H1 (cell line): ENCODE measurements at regions not wholly inside any gene's neighbourhood (a gene's known extent, or its start where the extent isn't known, plus 50 kb on each side); places are given as distances from the start of the nearest gene placed in this dataset.

ENCODE experiments used
- CTCF ChIA-PET: fragments of 300-600 bp; sonication (Branson Sonifier 250); formaldehyde crosslinking; loops from one replicate; lab custom pipeline; 2021; ENCODE audit not compliant: partially characterized antibody; lab: Charles Lee
- POLR2A ChIA-PET: fragments of 300-600 bp; sonication (Branson Sonifier 250); formaldehyde crosslinking; loops from one replicate; lab custom pipeline; 2021; ENCODE audit warnings: inconsistent platforms; ENCODE audit not compliant: partially characterized antibody; lab: Charles Lee
- DNase-seq, 2 experiments: peaks; one replicate each; pipeline versions ENCODE4 v3.0.0 to v3.0.0-alpha.2; 2010 to 2022; ENCODE audit warnings: low spot score in 2 of 2, low read depth in 1 of 2, mixed read lengths in 1 of 2
- FAIRE-seq: peaks from 2 replicates; lab custom pipeline; 2011; peaks lifted over from hg19 to GRCh38; lab: Jason Lieb, UNC
- H2AFZ ChIP-seq: 2 replicates; pipeline ENCODE4 v1.8.1; 2012; ENCODE audit warnings: low read length, inconsistent platforms
- H2AK5ac ChIP-seq: 2 replicates; pipeline ENCODE4 v1.6.1; 2013; ENCODE audit warnings: low read depth, low read length
- H2BK120ac ChIP-seq: replicated peaks from 2 replicates; pipeline ENCODE3; 2013; ENCODE audit warnings: low read depth, low read length, inconsistent platforms
- H2BK12ac ChIP-seq: 2 replicates; pipeline ENCODE4 v1.6.1; 2013; ENCODE audit warnings: low read depth, low read length
- H2BK15ac ChIP-seq: 2 replicates; pipeline ENCODE4 v1.6.1; 2013; ENCODE audit warnings: low read length
- H2BK20ac ChIP-seq: 2 replicates; pipeline ENCODE4 v1.6.1; 2013; ENCODE audit warnings: low read length
- H2BK5ac ChIP-seq: 2 replicates; pipeline ENCODE4 v1.6.1; 2013; ENCODE audit warnings: low read depth, low read length
- H3K14ac ChIP-seq: 2 replicates; pipeline ENCODE4 v1.6.1; 2013; ENCODE audit warnings: inconsistent platforms; ENCODE audit not compliant: insufficient read length
- H3K18ac ChIP-seq: 2 replicates; pipeline ENCODE4 v1.6.1; 2013; ENCODE audit warnings: low read length; ENCODE audit errors: extremely low read depth
- H3K23ac ChIP-seq: 2 replicates; pipeline ENCODE4 v1.6.1; 2013; ENCODE audit warnings: inconsistent platforms; ENCODE audit not compliant: insufficient read length
- H3K23me2 ChIP-seq: 2 replicates; pipeline ENCODE4 v1.6.1; 2013; ENCODE audit warnings: low read depth, low read length
- H3K27ac ChIP-seq: 2 replicates; pipeline ENCODE4 v1.6.1; 2011; ENCODE audit warnings: low read depth, low read length, inconsistent platforms
- H3K27me3 ChIP-seq, 4 experiments: replicated peaks in 1 of 4; 1 replicate in 1 of 4; 2 replicates in 3 of 4; pipeline versions ENCODE4 v1.6.1 to v1.8.1; 2011 to 2013; ENCODE audit warnings: low read length in 3 of 4, mild to moderate bottlenecking in 3 of 4, inconsistent platforms in 2 of 4, mixed read lengths in 2 of 4, moderate library complexity in 1 of 4; ENCODE audit not compliant: control insufficient read depth in 3 of 4, insufficient read depth in 3 of 4; ENCODE audit errors: extremely low read depth in 1 of 4
- H3K36me3 ChIP-seq, 4 experiments: 2 replicates each; pipeline versions ENCODE4 v1.6.1 to v1.8.1; 2011 to 2013; ENCODE audit warnings: mild to moderate bottlenecking in 4 of 4, low read length in 3 of 4, moderate library complexity in 2 of 4, control low read depth in 1 of 4, inconsistent platforms in 1 of 4; ENCODE audit not compliant: insufficient read depth in 4 of 4, control insufficient read depth in 2 of 4
- H3K4ac ChIP-seq: replicated peaks from 2 replicates; pipeline ENCODE3; 2013; ENCODE audit warnings: low read length, low read depth, mixed read lengths, inconsistent platforms; ENCODE audit not compliant: insufficient read length
- H3K4me1 ChIP-seq, 4 experiments: replicated peaks in 1 of 4; 1 replicate in 1 of 4; 2 replicates in 3 of 4; pipeline versions ENCODE4 v1.6.1 to v1.8.1; 2011 to 2013; ENCODE audit warnings: low read length in 3 of 4, inconsistent platforms in 2 of 4, mixed read lengths in 1 of 4; ENCODE audit not compliant: insufficient read depth in 4 of 4, control insufficient read depth in 3 of 4
- H3K4me2 ChIP-seq, 2 experiments: 2 replicates each; pipeline versions ENCODE4 v1.6.1 to v1.8.1; 2011 to 2013; ENCODE audit warnings: low read depth in 2 of 2, low read length in 2 of 2, control low read depth in 1 of 2, inconsistent platforms in 1 of 2, mild to moderate bottlenecking in 1 of 2; ENCODE audit not compliant: insufficient read depth in 1 of 2
- H3K4me3 ChIP-seq, 4 experiments: fragments of 200-600, 300-600 bp in 1 of 4; sonication (generic), shearing (Covaris generic), sonication (Bioruptor Twin) in 1 of 4; 2 replicates each; pipeline versions ENCODE4 v1.5.1 to v1.8.1; 2011 to 2016; ENCODE audit warnings: low read length in 4 of 4, low read depth in 3 of 4, control low read depth in 2 of 4, inconsistent platforms in 2 of 4, mild to moderate bottlenecking in 2 of 4, mixed read lengths in 1 of 4, moderate library complexity in 1 of 4; ENCODE audit not compliant: insufficient read depth in 2 of 4; ENCODE audit errors: extremely low read depth in 1 of 4
- H3K56ac ChIP-seq: replicated peaks from 2 replicates; pipeline ENCODE3; 2013; ENCODE audit warnings: low read depth, mild to moderate bottlenecking, mixed read lengths, low read length, inconsistent platforms; ENCODE audit not compliant: insufficient read length
- H3K79me1 ChIP-seq: 2 replicates; pipeline ENCODE4 v1.6.1; 2013; ENCODE audit warnings: low read depth, low read length, control low read depth
- H3K79me2 ChIP-seq, 2 experiments: 2 replicates each; pipeline versions ENCODE4 v1.6.1 to v1.8.1; 2012 to 2013; ENCODE audit warnings: low read length in 2 of 2, mild to moderate bottlenecking in 2 of 2, inconsistent platforms in 1 of 2; ENCODE audit not compliant: insufficient read depth in 2 of 2, control insufficient read depth in 1 of 2
- H3K9ac ChIP-seq, 4 experiments: replicated peaks in 1 of 4; 1 replicate in 1 of 4; 2 replicates in 3 of 4; pipeline versions ENCODE4 v1.6.1 to v1.8.1; 2011 to 2013; ENCODE audit warnings: low read depth in 3 of 4, low read length in 3 of 4, control low read depth in 2 of 4, mild to moderate bottlenecking in 2 of 4, moderate library complexity in 2 of 4, inconsistent platforms in 1 of 4; ENCODE audit errors: extremely low read depth in 1 of 4
- H3K9me3 ChIP-seq, 2 experiments: 2 replicates each; pipeline versions ENCODE4 v1.6.1 to v1.8.1; 2012 to 2013; ENCODE audit warnings: mild to moderate bottlenecking in 2 of 2, moderate library complexity in 2 of 2, control low read depth in 1 of 2, inconsistent platforms in 1 of 2, low read depth in 1 of 2, low read length in 1 of 2, mixed read lengths in 1 of 2; ENCODE audit not compliant: insufficient read depth in 2 of 2
- H4K20me1 ChIP-seq, 2 experiments: replicated peaks in 1 of 2; 2 replicates each; pipeline versions ENCODE3 to v1.8.1; 2011 to 2013; ENCODE audit warnings: inconsistent platforms in 2 of 2, low read length in 2 of 2, mild to moderate bottlenecking in 1 of 2; ENCODE audit not compliant: insufficient read depth in 2 of 2, control insufficient read depth in 1 of 2
- H4K5ac ChIP-seq: 2 replicates; pipeline ENCODE4 v1.6.1; 2013; ENCODE audit warnings: low read length, low read depth, mixed read lengths, inconsistent platforms; ENCODE audit not compliant: insufficient read length
- H4K8ac ChIP-seq: 2 replicates; pipeline ENCODE4 v1.8.0; 2013; ENCODE audit warnings: mild to moderate bottlenecking, moderate library complexity, low read length, inconsistent platforms; ENCODE audit not compliant: insufficient read depth; ENCODE audit errors: extremely low read depth
- H4K91ac ChIP-seq: replicated peaks from 2 replicates; pipeline ENCODE3; 2013; ENCODE audit warnings: low read length, mixed read lengths, inconsistent platforms; ENCODE audit not compliant: insufficient read length
- KDM1A ChIP-seq: fragments of 200-600, 300-600 bp; sonication (generic); IDR thresholded peaks from 2 replicates; pipeline ENCODE4 v1.7.1; 2016; ENCODE audit warnings: mild to moderate bottlenecking, low read length, borderline replicate concordance
- MAX ChIP-seq: IDR thresholded peaks from 2 replicates; pipeline ENCODE4 v1.6.1; 2012; ENCODE audit warnings: inconsistent platforms
- POLR2AphosphoS5 ChIP-seq: IDR thresholded peaks from 2 replicates; pipeline ENCODE4 v1.6.1; 2011; ENCODE audit warnings: low read depth, low read length
- RAD21 ChIP-seq, 2 experiments: IDR thresholded peaks in 1 of 2; conservative IDR thresholded peaks in 1 of 2; 2 replicates each; pipeline ENCODE4 v1.6.1; 2011; ENCODE audit warnings: low read depth in 2 of 2, low read length in 2 of 2, improper control_type of control experiment in 1 of 2, inconsistent platforms in 1 of 2, mild to moderate bottlenecking in 1 of 2, moderate library complexity in 1 of 2
- RFX5 ChIP-seq: IDR thresholded peaks from 2 replicates; pipeline ENCODE4 v1.6.1; 2011; ENCODE audit warnings: low read depth, low read length, improper control_type of control experiment, borderline replicate concordance
- RNF2 ChIP-seq: fragments of 200-900, 300-1000 bp; sonication (generic); IDR thresholded peaks from 2 replicates; pipeline ENCODE4 v1.7.1; 2016; ENCODE audit warnings: borderline replicate concordance, low read depth, mild to moderate bottlenecking, antibody characterized with exemption, low read length; ENCODE audit not compliant: poor library complexity, severe bottlenecking; ENCODE audit errors: missing control alignments
- SIRT6 ChIP-seq: IDR thresholded peaks from one replicate; pipeline ENCODE4 v1.7.1; 2012; ENCODE audit warnings: low read length, inconsistent platforms
- SRF ChIP-seq: IDR thresholded peaks from 2 replicates; pipeline ENCODE4 v1.6.1; 2011; ENCODE audit warnings: mild to moderate bottlenecking, low read depth, low read length, moderate library complexity
- USF2 ChIP-seq: IDR thresholded peaks from 2 replicates; pipeline ENCODE4 v1.6.1; 2011; ENCODE audit warnings: low read length, improper control_type of control experiment
- WGBS, 2 experiments: shearing (Covaris generic) in 1 of 2; methylation state at CpG; one replicate each; pipeline versions ENCODE4 v1.1.6 to v1.1.7; 2013 to 2015; ENCODE audit warnings: low lambda C conversion rate in 2 of 2, mixed read lengths in 2 of 2, inconsistent platforms in 1 of 2, low coverage in 1 of 2, missing lambda C conversion rate in 1 of 2; ENCODE audit not compliant: insufficient replicate concordance in 2 of 2, insufficient coverage in 1 of 2, insufficient read length in 1 of 2; ENCODE audit errors: extremely low coverage in 1 of 2, missing lambda C conversion rate in 1 of 2; 5-methylcytosine and 5-hydroxymethylcytosine counted together

GRCh38 chr6:76451926-76452709 is 379.7 kb upstream of the IMPG1 start:
- no peak overlapping the region for H3K23ac ChIP-seq
- H4K91ac ChIP-seq: no peak overlapping the region
- H3K4me3 ChIP-seq: no peak overlapping the region
- H2BK120ac ChIP-seq: no peak overlapping the region
- H2AK5ac ChIP-seq: no peak overlapping the region
- H3K27me3 ChIP-seq: no peaks in the 10 kb centered on the region
- H3K56ac ChIP-seq: no peak overlapping the region
- WGBS, 2 experiments: 90% methylated on average over 20 of the region's 20 CpGs; no CpG with 5 or more reads in 1 of the 2 experiments
- H2BK12ac ChIP-seq: no peak overlapping the region
- no peak overlapping the region for H3K4me2 ChIP-seq
- no peak overlapping the region for H3K9ac ChIP-seq
- no peak overlapping the region for H2BK20ac ChIP-seq
- no peaks in the 10 kb centered on the region for H3K36me3 ChIP-seq
- H3K4me1 ChIP-seq: peaks cover 0 to 3% (median under 1%) of the 10 kb centered on the region in 4 experiments; a peak in 1 of 7 replicates
- H4K8ac ChIP-seq: no peak overlapping the region
- H3K27ac ChIP-seq: no peak overlapping the region
- H2BK5ac ChIP-seq: no peak overlapping the region
- no peaks in the 10 kb centered on the region for H4K20me1 ChIP-seq
- DNase-seq (no peak), FAIRE-seq (no peak)
- H3K14ac ChIP-seq: no peak overlapping the region
- no peak overlapping the region for H3K4ac ChIP-seq
- H4K5ac ChIP-seq: no peak overlapping the region
- H3K79me2 ChIP-seq: no peaks in the 10 kb centered on the region
- ChIA-PET POLR2A (no interaction called here), CTCF (no interaction called here)
- H2BK15ac ChIP-seq: no peak overlapping the region
- no peak overlapping the region for H3K18ac ChIP-seq
- H3K9me3 ChIP-seq: no peaks in the 10 kb centered on the region
- H3K79me1 ChIP-seq: no peaks in the 10 kb centered on the region
- no peak overlapping the region for H2AFZ ChIP-seq
- no peaks in the 10 kb centered on the region; the same call in 1 of the 2 replicates for H3K23me2 ChIP-seq
- no peak for TF ChIP-seq RAD21 (IDR thresholded peaks at IDR 0.05 in 1 of 2, conservative IDR thresholded peaks at IDR 0.05 in 1 of 2; ENCODE audit: low read depth in 2 of 2, low read length in 2 of 2)
- no peak for TF ChIP-seq KDM1A
- no peak for TF ChIP-seq MAX
- TF ChIP-seq POLR2AphosphoS5: no peak
- TF ChIP-seq SRF: no peak
- TF ChIP-seq USF2: no peak
- no peak for TF ChIP-seq RFX5
- TF ChIP-seq RNF2: no peak
- no peak for TF ChIP-seq SIRT6
